Ammon's horn (tissue), 1 donor: ENCODE measurements at regions not wholly inside any gene's neighbourhood (a gene's known extent, or its start where the extent isn't known, plus 50 kb on each side); places are given as distances from the start of the nearest gene placed in this dataset.
"Not testable (repeated sequence)": the region's sequence is repeated elsewhere in the genome, so short reads cannot be mapped to it uniquely, and the experiment has no call there.

Experiments used
- DNase-seq: peaks from one replicate; pipeline ENCODE4 v3.0.0-alpha.2; 2016; ENCODE audit warnings: low spot score

GRCh38 chr5:1983401-1983800 lies 100.7 kb upstream of the IRX4 start:
- no peak for DNase-seq

GRCh38 chr5:1982561-1982960 lies 99.8 kb upstream of the IRX4 start:
- not testable (repeated sequence) for DNase-seq

GRCh38 chr5:1975898-1976765 lies 93.4 kb upstream of the IRX4 start:
- no peak for DNase-seq

- DNase-seq = no peak
Measured at GRCh38 chr5:1975406-1975715, 92.6 kb upstream of the IRX4 start.

- DNase-seq = no peak
Measured at GRCh38 chr5:1974501-1975405, 92.0 kb upstream of the IRX4 start.

- DNase-seq = no peak
Measured at GRCh38 chr5:1974081-1974480, 91.4 kb upstream of the IRX4 start.

GRCh38 chr5:1973391-1974013 lies 90.8 kb upstream of the IRX4 start:
- DNase-seq = no peak

GRCh38 chr5:1971944-1972343 lies 89.2 kb upstream of the IRX4 start:
- DNase-seq = no peak

- no peak for DNase-seq
Measured at GRCh38 chr5:1967736-1968135, 85.0 kb upstream of the IRX4 start.

- no peak for DNase-seq
Measured at GRCh38 chr5:1966461-1966860, 83.7 kb upstream of the IRX4 start.

- no peak for DNase-seq
Measured at GRCh38 chr5:1965925-1966324, 83.2 kb upstream of the IRX4 start.

GRCh38 chr5:1963941-1964451 lies 81.3 kb upstream of the IRX4 start:
- DNase-seq = no peak

- no peak for DNase-seq
Measured at GRCh38 chr5:1963358-1963757, 80.6 kb upstream of the IRX4 start.

- DNase-seq = no peak
Measured at GRCh38 chr5:1962619-1963355, 80.1 kb upstream of the IRX4 start.

GRCh38 chr5:1961952-1962595 lies 79.3 kb upstream of the IRX4 start:
- no peak for DNase-seq

GRCh38 chr5:1961304-1961946 lies 78.7 kb upstream of the IRX4 start:
- DNase-seq = no peak

GRCh38 chr5:1960595-1961303 lies 78.0 kb upstream of the IRX4 start:
- DNase-seq = no peak

GRCh38 chr5:1959725-1960581 lies 77.2 kb upstream of the IRX4 start:
- no peak for DNase-seq

GRCh38 chr5:1959231-1959630 lies 76.5 kb upstream of the IRX4 start:
- no peak for DNase-seq
